ENCODE measurements at regions not wholly inside any gene's neighbourhood (a gene's known extent, or its start where the extent isn't known, plus 50 kb on each side); places are given as distances from the start of the nearest gene placed in this dataset.

- no peak overlapping the region for H2BK12ac ChIP-seq (ENCODE audit: insufficient read length, low read depth, low read length)
Observed at GRCh38 chr7:12107381-12107780, 103.7 kb upstream of the TMEM106B start.

More at GRCh38 chr7:12107381-12107780, 103.7 kb upstream of the TMEM106B start:
- H3K4ac ChIP-seq (ENCODE audit: low read depth, low read length) = no peak overlapping the region
- Mint-ChIP-seq H3K36me3 (ENCODE audit: insufficient read depth in 1 of 3, low read depth in 3 of 3) (no peaks in the 10 kb centered on the region; a peak in 1 of 7 replicates), H3K4me3 (no peak overlapping the region), H3K27ac (no peak overlapping the region; a peak in 1 of 7 replicates), H3K4me1 (no peaks in the 10 kb centered on the region), H3K9me3 (no peaks in the 10 kb centered on the region), H3K27me3 (ENCODE audit: low read depth) (no peaks in the 10 kb centered on the region)
- H3K14ac ChIP-seq (ENCODE audit: insufficient read depth, low read length) = no peak overlapping the region
- no peak overlapping the region for H2BK120ac ChIP-seq (ENCODE audit: low read depth, low read length, poor library complexity, severe bottlenecking)
- no peaks in the 10 kb centered on the region for H3K23me2 ChIP-seq (ENCODE audit: insufficient read length, low read depth, low read length, poor library complexity, severe bottlenecking)
- H4K5ac ChIP-seq (ENCODE audit: insufficient read length, low read depth, low read length) = no peak overlapping the region
- H3K18ac ChIP-seq (ENCODE audit: insufficient read length, low read depth, low read length) = no peak overlapping the region
- H3K4me1 ChIP-seq (ENCODE audit: insufficient read depth, low read length) = no peaks in the 10 kb centered on the region
- no peak overlapping the region for H4K91ac ChIP-seq (ENCODE audit: insufficient read length, low read depth, low read length)
- H3K27me3 ChIP-seq (ENCODE audit: insufficient read depth, low read length) = no peaks in the 10 kb centered on the region
- H3K79me2 ChIP-seq (ENCODE audit: insufficient read depth, low read length) = no peaks in the 10 kb centered on the region
- no peak overlapping the region for H2AK5ac ChIP-seq (ENCODE audit: insufficient read length, low read length)
- H2AFZ ChIP-seq (ENCODE audit: low read length) = no peak overlapping the region
- no peak overlapping the region for H3K27ac ChIP-seq (ENCODE audit: insufficient read length, low read depth, low read length)
- no peak for DNase-seq
- no peak for TF ChIP-seq CTCF (conservative IDR thresholded peaks at IDR 0.05)
- H4K8ac ChIP-seq (replicated peaks; ENCODE audit: insufficient read length, low read depth, low read length) = no peak overlapping the region
- WGBS (ENCODE audit: extremely low coverage, insufficient read length, low lambda C conversion rate) = no CpG with 5 or more reads among the region's 2 CpGs
- H3K56ac ChIP-seq (ENCODE audit: insufficient read length, low read depth, low read length) = no peak overlapping the region
- no peaks in the 10 kb centered on the region for H4K20me1 ChIP-seq (ENCODE audit: control insufficient read depth, insufficient read depth, insufficient read length)
- H2BK20ac ChIP-seq (ENCODE audit: low read depth, low read length, poor library complexity, severe bottlenecking) = no peak overlapping the region
- no peak overlapping the region for H3K9ac ChIP-seq (ENCODE audit: extremely low read depth, insufficient read length, low read length)
- H3K79me1 ChIP-seq (ENCODE audit: insufficient read depth, low read depth, low read length, poor library complexity, severe bottlenecking) = no peaks in the 10 kb centered on the region
- no peak overlapping the region for H3K23ac ChIP-seq (ENCODE audit: insufficient read length, low read depth, low read length)
- no peak overlapping the region for H3T11ph ChIP-seq (ENCODE audit: low read length)
- H2BK15ac ChIP-seq (ENCODE audit: low read depth, low read length) = no peak overlapping the region
- H2BK5ac ChIP-seq (ENCODE audit: insufficient read length, low read length) = no peak overlapping the region
- no peak overlapping the region for H3K4me2 ChIP-seq (ENCODE audit: insufficient read depth, insufficient read length, low read length)
- H3K9me3 ChIP-seq (ENCODE audit: control insufficient read depth, low read depth, low read length) = no peaks in the 10 kb centered on the region

All from H9 (cell line).